H1 (cell line): ENCODE measurements at regions not wholly inside any gene's neighbourhood (a gene's known extent, or its start where the extent isn't known, plus 50 kb on each side); places are given as distances from the start of the nearest gene placed in this dataset.

ENCODE experiments used
- MAFK ChIP-seq: IDR thresholded peaks from 2 replicates; pipeline ENCODE4 v1.6.1; 2012; ENCODE audit warnings: low read depth, mild to moderate bottlenecking, improper control_type of control experiment, low read length
- SIN3A ChIP-seq, 2 experiments: IDR thresholded peaks in 1 of 2; conservative IDR thresholded peaks in 1 of 2; 2 replicates each; pipeline ENCODE4 v1.6.1; 2011 to 2012; ENCODE audit warnings: low read length in 2 of 2, improper control_type of control experiment in 1 of 2, low read depth in 1 of 2, mild to moderate bottlenecking in 1 of 2
- SRF ChIP-seq: IDR thresholded peaks from 2 replicates; pipeline ENCODE4 v1.6.1; 2011; ENCODE audit warnings: mild to moderate bottlenecking, low read depth, low read length, moderate library complexity
- TF ChIP-seq, protein P1 (sequence below), 3 experiments: IDR thresholded peaks; 1 replicate in 2 of 3; 2 replicates in 1 of 3; pipeline versions ENCODE4 v1.5.1 to v1.6.1; 2011; ENCODE audit warnings: low read length in 3 of 3, mild to moderate bottlenecking in 3 of 3, inconsistent platforms in 2 of 3, low read depth in 1 of 3, moderate library complexity in 1 of 3; ENCODE audit not compliant: insufficient read depth in 1 of 3; ENCODE audit errors: control extremely low read depth in 1 of 3

GRCh38 chr12:13652105-13652504 is 329.3 kb downstream of the GRIN2B start:
- TF ChIP-seq, protein P1, sequence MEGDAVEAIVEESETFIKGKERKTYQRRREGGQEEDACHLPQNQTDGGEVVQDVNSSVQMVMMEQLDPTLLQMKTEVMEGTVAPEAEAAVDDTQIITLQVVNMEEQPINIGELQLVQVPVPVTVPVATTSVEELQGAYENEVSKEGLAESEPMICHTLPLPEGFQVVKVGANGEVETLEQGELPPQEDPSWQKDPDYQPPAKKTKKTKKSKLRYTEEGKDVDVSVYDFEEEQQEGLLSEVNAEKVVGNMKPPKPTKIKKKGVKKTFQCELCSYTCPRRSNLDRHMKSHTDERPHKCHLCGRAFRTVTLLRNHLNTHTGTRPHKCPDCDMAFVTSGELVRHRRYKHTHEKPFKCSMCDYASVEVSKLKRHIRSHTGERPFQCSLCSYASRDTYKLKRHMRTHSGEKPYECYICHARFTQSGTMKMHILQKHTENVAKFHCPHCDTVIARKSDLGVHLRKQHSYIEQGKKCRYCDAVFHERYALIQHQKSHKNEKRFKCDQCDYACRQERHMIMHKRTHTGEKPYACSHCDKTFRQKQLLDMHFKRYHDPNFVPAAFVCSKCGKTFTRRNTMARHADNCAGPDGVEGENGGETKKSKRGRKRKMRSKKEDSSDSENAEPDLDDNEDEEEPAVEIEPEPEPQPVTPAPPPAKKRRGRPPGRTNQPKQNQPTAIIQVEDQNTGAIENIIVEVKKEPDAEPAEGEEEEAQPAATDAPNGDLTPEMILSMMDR (IDR thresholded peaks at IDR 0.05; ENCODE audit: control extremely low read depth in 1 of 3, insufficient read depth in 1 of 3, low read depth in 1 of 3, low read length in 3 of 3): no peak
- no peak for TF ChIP-seq SIN3A (conservative IDR thresholded peaks at IDR 0.05 in 1 of 2, IDR thresholded peaks at IDR 0.05 in 1 of 2; ENCODE audit: low read depth in 1 of 2, low read length in 2 of 2)
- TF ChIP-seq SRF: no peak
- no peak for TF ChIP-seq MAFK
